NCI-H526 treated with DMSO at 0.1 percent for 48 hours (cell line): ENCODE measurements at regions not wholly inside any gene's neighbourhood (a gene's known extent, or its start where the extent isn't known, plus 50 kb on each side); places are given as distances from the start of the nearest gene placed in this dataset.

Source experiments
- DNase-seq: peaks from one replicate; lab custom pipeline; 2025; lab: John Stamatoyannopoulos, UW

DNA sequence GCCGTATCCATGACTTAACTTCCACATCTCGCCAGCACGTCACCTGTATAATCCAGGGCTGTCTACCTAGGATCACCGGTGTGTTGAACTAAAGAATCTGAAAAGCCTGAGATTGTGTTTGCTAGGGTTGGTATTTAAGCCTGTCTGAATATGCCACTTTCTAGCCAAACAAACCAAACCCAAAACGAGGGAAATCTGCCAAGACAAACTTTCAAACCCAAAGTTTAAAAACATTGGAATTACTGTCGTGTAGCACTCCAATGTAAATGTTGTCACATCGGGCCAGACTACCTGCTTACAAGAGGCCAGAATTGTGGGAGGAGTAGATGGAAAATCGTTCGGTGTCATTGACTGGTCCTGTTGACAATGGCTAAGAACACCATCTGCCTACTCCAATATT is 747.8 kb downstream of the EFNB2 start:
- no peak for DNase-seq

DNA sequence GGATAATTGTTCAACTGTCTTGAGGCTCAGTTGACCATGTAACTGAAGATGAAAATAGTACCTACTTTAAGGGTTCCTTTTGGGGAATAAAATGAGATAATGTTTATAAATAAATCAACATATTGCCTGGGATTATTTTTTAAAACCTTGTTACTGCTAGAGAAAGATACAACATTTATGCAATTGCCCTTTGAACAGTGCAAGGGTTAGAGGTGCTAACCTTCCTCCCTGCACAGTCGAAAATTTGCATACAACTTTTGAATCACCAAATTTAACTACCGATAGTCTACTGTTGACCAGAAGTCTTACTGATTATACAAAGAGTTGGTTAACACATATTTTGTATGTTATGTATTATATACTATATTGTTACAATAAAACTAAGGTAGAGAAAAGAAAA is 750.0 kb downstream of the EFNB2 start:
- DNase-seq = no peak

- DNase-seq = no peak
Observed at GRCh38 chr13:105783261-105783660, 752.2 kb downstream of the EFNB2 start.

GRCh38 chr13:105778196-105778595 is 757.3 kb downstream of the EFNB2 start:
- no peak for DNase-seq

DNA sequence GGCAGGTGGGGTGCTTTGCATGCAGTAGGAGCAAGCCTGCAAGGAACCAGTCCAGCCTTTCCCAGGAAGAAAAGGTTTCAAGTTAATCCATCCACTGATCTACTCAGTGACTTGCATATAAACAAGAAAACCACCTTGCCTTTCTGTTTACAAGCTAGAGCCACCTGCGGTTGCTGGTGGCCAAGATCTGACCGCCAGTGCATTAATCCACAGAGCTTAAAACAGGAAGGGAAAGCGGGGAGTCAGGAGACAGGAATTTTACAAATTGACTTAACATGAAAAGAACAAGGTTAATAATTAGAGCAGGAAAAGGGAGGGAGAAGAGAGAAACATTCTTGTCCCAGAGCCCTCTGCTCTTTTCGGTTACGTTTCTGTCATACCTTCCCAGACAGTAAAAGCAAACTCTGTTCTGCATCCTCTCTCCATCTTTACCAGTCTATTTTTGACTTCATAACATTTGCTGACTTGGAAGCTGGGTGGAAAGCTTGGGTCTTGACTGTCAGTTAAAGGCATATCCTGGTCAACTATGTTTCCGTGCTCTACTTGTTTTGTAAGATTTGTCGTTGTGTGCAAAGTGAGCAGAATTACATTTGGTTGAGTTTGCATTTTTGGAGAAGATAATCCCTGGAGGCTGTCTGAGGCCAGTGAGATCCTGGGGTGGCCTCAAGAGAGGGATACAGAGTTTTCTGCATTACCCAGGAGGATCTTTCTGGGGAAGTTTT is 760.6 kb downstream of the EFNB2 start:
- DNase-seq = no peak

- no peak for DNase-seq
Observed at GRCh38 chr13:105773863-105774538, 761.5 kb downstream of the EFNB2 start.

DNA sequence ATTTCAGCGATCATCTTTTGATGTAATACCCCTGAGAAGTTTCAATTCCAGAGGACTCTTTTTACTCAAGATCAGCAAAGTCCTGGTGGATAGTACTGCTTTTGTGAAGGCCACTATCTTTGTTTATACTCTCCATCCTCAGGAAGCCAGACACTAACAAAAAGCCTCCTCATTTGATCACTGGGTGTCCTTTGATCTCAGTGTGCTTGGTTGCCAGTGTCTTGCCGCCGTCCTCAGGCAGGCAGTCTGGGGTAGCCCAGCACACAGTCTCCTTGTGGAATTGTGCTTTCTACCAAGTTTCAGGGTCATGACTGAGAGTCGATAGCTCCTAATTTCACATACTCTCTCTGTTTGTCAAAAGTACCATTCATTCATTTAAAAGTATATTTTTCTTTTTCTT is 762.2 kb downstream of the EFNB2 start:
- DNase-seq = no peak

DNA sequence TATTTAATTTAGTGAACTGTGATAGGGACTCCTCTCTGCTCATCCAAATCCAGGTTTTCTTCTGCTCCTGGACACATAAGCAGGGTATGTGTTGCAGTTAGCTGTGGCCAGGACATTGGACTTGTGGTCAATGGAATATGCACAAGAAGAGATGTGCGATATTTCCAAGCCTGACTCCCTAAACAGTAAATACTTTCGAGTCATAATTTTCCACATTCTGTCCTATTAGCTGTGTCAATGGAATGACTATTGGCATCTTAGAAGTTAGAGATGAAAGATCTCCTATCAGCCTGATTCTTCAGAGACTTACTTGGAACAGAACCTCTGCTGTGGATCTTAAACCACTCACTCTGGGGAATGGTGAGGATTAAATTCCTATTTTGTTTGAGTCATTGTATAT is 771.0 kb downstream of the EFNB2 start:
- DNase-seq = no peak

DNA sequence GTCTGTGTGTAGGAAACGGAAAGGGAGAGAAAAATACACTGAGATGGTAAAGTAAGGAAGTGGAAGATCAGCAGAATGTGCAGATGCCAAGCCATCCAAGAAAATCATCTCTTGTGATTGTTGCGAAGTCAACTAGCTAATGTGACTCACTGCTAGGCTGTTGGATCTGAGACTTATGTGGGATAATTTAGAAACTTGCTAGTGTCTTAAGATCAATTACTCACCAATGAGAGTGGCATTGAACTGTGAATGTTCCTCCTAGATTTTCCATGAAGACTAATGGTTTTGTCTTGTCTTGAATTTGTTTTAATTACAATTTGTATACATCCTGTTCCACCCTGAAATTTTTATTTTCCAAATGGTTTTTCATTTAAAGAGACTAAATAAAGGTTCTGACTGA is 771.6 kb downstream of the EFNB2 start:
- DNase-seq = no peak

GRCh38 chr13:105762096-105762495 is 773.4 kb downstream of the EFNB2 start:
- no peak for DNase-seq

DNA sequence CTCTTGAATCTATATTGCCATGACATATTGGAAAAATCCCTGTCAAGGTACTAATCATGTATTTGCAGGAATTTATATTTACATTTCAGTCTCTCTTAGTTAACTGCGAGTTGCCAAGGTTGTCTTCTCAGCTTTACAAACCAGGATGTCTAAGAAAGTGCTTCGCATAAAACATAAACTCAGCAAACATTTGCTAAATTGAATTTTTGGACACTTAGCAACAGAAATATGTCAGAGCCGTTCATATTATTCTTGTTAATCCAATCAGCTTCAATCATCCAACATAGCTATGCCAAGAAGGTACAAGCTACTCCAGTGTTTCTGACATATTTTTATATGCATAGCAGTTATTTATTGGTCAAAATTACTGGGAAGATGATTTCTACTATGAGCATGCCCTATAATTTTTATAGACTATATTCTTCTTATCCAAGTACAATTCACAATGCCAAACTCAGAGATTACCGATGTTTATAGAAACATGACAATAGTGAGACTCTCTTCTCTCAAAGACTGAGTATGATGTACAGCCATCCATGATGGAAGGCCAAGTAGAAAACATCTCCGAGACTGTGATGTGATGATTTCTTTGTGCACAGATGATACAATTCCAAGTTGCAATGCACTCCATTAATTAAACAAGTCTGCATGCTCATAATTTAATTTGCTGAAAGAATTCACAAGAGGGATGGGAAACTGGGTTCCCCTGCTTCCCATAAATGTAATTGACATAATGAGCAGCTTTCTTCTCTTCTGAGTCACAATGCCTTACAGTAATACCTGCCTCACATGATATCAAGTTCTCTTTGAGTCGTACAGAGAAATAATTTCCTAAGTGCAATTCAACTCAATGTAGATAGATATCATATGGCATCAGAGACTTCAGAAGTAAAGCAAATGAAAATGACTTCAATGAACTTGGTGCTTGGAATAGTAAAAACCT is 776.3 kb downstream of the EFNB2 start:
- no peak for DNase-seq

DNA sequence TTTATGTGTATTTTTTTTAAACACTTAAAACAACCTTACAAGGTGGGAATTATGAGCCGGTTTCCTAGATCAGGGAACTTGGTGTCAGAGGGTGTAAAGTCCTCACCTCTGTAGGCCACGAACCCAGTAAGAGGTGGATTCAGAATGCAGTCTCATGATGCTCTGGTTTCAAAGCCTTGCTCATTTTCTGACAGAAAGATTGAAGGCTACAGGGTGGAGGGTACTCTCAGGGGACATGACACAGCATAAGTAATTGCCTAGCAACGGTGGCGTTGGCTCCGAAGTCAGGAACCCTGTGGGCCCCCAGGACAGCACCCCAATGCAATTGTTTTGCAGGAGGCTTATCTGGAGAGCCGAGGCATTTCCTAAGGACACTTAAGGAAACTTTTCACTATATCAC is 794.7 kb downstream of the EFNB2 start:
- DNase-seq = no peak

GRCh38 chr13:105737688-105738087 is 797.8 kb downstream of the EFNB2 start:
- no peak for DNase-seq

DNA sequence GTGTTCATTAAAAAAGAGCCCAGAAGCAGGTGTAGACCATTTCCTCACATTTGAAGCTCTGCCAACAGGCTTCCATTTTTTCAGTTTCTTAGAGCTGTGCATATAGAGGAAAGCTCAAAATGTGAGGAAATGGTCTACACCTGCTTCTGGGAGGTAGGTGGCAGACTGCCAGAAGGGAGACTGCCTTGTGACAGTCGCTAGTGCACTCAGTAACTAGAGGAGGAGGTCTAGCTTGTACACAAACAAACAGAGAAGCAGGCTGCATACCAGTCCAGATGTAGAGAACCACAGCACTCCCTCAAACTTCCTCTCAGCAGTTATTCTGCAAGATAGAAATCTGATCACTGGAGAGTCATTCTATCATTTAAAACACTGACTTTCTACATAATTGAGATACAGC is 800.2 kb downstream of the EFNB2 start:
- no peak for DNase-seq

- no peak for DNase-seq
Observed at GRCh38 chr13:105732806-105733529, 802.5 kb downstream of the EFNB2 start.

- no peak for DNase-seq
Observed at GRCh38 chr13:105725887-105726286, 809.6 kb downstream of the EFNB2 start.

DNA sequence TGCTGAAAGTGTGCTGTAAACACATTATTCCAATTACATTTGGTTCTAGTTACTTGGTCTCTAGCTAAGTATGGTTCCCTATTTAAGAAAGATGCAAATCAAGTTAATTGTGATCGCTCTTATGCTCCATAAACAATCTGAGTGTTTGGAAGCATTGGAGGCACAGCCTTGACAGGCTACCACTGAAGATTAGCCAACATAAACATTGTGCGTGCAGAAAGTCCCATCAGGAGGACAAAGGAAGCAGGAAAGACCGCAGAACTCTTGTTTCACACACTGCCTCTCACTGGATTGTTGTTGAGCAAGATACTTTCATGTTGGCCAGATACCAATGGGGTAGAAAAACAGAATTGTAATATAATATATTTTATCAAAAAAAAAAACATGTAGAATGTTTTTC is 814.4 kb downstream of the EFNB2 start:
- DNase-seq = no peak

GRCh38 chr13:105719859-105720258 is 815.6 kb downstream of the EFNB2 start:
- DNase-seq = no peak

DNA sequence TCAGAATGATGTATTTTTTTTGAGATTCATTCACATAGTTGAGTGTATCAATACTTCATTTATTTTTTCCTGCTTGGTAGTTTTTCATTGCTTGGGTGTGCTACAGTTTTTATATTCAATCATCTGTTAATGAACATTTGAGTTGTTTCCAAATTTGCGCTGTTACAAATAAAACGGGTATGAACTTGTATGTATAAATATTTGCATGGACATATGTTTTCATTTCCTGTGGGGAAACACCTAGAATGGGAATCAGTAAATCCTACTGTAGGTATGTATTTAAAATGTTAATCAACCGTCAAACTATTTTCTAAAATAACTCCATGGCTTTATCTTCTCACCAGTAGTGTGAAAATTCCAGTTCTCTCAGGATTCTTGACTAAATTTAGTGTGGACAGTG is 826.3 kb downstream of the EFNB2 start:
- no peak for DNase-seq

- no peak for DNase-seq
Observed at GRCh38 chr13:105703843-105704242, 831.6 kb downstream of the EFNB2 start.

DNA sequence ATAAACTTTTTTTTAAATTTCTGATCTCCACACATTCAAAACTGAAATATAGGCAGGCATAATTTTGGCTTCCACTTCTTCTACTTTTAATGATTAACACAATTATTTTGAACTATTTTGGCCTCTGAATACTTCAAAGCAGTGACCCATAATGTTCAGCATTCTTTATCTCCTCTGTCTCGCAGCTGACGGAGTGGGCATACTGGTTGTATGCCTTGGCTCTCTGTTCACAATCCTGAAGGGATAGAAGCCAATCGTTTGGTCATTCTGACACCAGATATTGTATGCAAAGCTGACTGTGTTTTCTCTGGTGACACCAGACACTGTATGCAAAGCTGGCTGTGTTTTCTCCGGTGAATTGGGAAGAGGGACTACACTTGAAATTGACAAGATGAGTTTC is 833.0 kb downstream of the EFNB2 start:
- peak; percentile 87 for DNase-seq

DNA sequence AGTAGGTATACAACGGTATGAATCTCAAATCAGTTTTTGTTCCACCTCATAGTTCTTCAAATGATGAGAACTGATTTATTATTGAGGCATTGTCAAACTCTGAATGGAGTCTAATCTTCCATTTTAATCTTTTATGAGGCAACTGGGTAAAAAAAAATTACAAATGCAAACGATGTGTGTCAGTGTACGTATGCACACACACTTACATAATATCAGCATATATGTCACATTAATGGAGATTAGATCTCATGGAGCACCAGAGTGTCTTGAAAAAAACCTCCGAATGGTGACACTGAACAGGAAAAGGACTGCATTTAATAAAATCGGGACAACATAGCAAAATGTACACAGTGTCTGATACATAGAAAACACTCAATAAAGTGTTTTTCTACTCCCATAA is 842.7 kb downstream of the EFNB2 start:
- no peak for DNase-seq
